ENCODE measurements at regions not wholly inside any gene's neighbourhood (a gene's known extent, or its start where the extent isn't known, plus 50 kb on each side); places are given as distances from the start of the nearest gene placed in this dataset.
"Not testable (repeated sequence)": the region's sequence is repeated elsewhere in the genome, so short reads cannot be mapped to it uniquely, and the experiment has no call there.

GRCh38 chr4:127268367-127268766, 364.4 kb upstream of the INTU start:
- Histone ChIP-seq H3K27ac (ENCODE audit: insufficient read depth, low read length) (no peak overlapping the region), H4K20me1 (ENCODE audit: control insufficient read depth, extremely low read depth, insufficient read depth, low read length) (no peaks in the 10 kb centered on the region), H3K4me1 (ENCODE audit: control insufficient read depth, extremely low read depth, insufficient read depth, low read length) (no peaks in the 10 kb centered on the region), H3K27me3 (ENCODE audit: control insufficient read depth, insufficient read depth, low read length) (no peaks in the 10 kb centered on the region), H3K79me2 (ENCODE audit: control insufficient read depth, insufficient read depth, low read length) (no peaks in the 10 kb centered on the region), H3K9me3 (ENCODE audit: control insufficient read depth, insufficient read depth, low read depth, low read length) (no peaks in the 10 kb centered on the region), H3K9ac (ENCODE audit: insufficient read depth, low read length) (no peak overlapping the region), H2AFZ (ENCODE audit: low read length) (no peak overlapping the region), H3K4me2 (ENCODE audit: extremely low read depth, insufficient read depth, low read length) (no peak overlapping the region), H3K36me3 (ENCODE audit: control insufficient read depth, insufficient read depth, low read length) (no peaks in the 10 kb centered on the region), H3K4me3 (replicated peaks in 1 of 4; ENCODE audit: control extremely low read depth in 1 of 4, insufficient read depth in 1 of 4, low read depth in 3 of 4, low read length in 4 of 4) (no peak overlapping the region)
- TF ChIP-seq, protein P1, sequence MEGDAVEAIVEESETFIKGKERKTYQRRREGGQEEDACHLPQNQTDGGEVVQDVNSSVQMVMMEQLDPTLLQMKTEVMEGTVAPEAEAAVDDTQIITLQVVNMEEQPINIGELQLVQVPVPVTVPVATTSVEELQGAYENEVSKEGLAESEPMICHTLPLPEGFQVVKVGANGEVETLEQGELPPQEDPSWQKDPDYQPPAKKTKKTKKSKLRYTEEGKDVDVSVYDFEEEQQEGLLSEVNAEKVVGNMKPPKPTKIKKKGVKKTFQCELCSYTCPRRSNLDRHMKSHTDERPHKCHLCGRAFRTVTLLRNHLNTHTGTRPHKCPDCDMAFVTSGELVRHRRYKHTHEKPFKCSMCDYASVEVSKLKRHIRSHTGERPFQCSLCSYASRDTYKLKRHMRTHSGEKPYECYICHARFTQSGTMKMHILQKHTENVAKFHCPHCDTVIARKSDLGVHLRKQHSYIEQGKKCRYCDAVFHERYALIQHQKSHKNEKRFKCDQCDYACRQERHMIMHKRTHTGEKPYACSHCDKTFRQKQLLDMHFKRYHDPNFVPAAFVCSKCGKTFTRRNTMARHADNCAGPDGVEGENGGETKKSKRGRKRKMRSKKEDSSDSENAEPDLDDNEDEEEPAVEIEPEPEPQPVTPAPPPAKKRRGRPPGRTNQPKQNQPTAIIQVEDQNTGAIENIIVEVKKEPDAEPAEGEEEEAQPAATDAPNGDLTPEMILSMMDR (conservative IDR thresholded peaks at IDR 0.05 in 1 of 2, IDR thresholded peaks at IDR 0.05 in 1 of 2; ENCODE audit: low read depth in 1 of 2, low read length in 2 of 2): no peak
- no peak for TF ChIP-seq EZH2 (IDR thresholded peaks at IDR 0.05; ENCODE audit: low read length, missing control alignments)
- no peak for DNase-seq (ENCODE audit: low read depth in 2 of 2)

- H3K79me2 ChIP-seq (ENCODE audit: control insufficient read depth, insufficient read depth, low read length); H3K4me2 ChIP-seq (ENCODE audit: extremely low read depth, insufficient read depth, low read length); H3K9me3 ChIP-seq (ENCODE audit: control insufficient read depth, insufficient read depth, low read depth, low read length); H4K20me1 ChIP-seq (ENCODE audit: control insufficient read depth, extremely low read depth, insufficient read depth, low read length); H3K4me3 ChIP-seq (replicated peaks in 1 of 4; ENCODE audit: control extremely low read depth in 1 of 4, insufficient read depth in 1 of 4, low read depth in 3 of 4, low read length in 4 of 4); H2AFZ ChIP-seq (ENCODE audit: low read length); DNase-seq (ENCODE audit: low read depth in 2 of 2); H3K27me3 ChIP-seq (ENCODE audit: control insufficient read depth, insufficient read depth, low read length); H3K36me3 ChIP-seq (ENCODE audit: control insufficient read depth, insufficient read depth, low read length); H3K4me1 ChIP-seq (ENCODE audit: control insufficient read depth, extremely low read depth, insufficient read depth, low read length); H3K9ac ChIP-seq (ENCODE audit: insufficient read depth, low read length); H3K27ac ChIP-seq (ENCODE audit: insufficient read depth, low read length): not testable (repeated sequence)
Measured at GRCh38 chr4:127277023-127277422, 355.7 kb upstream of the INTU start.

DNA sequence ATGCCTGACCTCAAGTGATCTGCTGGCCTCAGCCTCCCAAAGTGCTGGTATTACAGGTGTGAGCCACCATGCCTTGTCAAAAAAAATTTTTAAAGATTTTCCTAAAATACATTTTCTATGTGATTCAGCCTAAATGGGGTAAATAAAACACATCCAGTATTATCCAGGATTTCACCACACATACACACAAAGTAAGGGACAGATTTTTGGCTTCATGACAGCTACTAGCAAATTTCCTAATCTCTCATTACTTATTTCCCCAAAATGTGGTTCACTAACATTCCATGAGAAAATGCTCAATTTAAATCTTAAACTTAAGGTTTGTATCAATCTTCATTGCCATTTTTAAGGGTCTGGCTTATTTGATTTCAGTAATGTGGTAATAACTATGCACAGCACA, 348.5 kb upstream of the INTU start:
- no peak overlapping the region for H3K4me2 ChIP-seq (ENCODE audit: extremely low read depth, insufficient read depth, low read length)
- no peaks in the 10 kb centered on the region for H3K27me3 ChIP-seq (ENCODE audit: control insufficient read depth, insufficient read depth, low read length)
- no peak overlapping the region for H2AFZ ChIP-seq (ENCODE audit: low read length)
- H3K9ac ChIP-seq (ENCODE audit: insufficient read depth, low read length): no peak overlapping the region
- H3K36me3 ChIP-seq (ENCODE audit: control insufficient read depth, insufficient read depth, low read length): no peaks in the 10 kb centered on the region
- H3K9me3 ChIP-seq (ENCODE audit: control insufficient read depth, insufficient read depth, low read depth, low read length): no peaks in the 10 kb centered on the region
- no peaks in the 10 kb centered on the region for H4K20me1 ChIP-seq (ENCODE audit: control insufficient read depth, extremely low read depth, insufficient read depth, low read length)
- H3K27ac ChIP-seq (ENCODE audit: insufficient read depth, low read length): no peak overlapping the region
- no peak overlapping the region for H3K4me3 ChIP-seq (replicated peaks in 1 of 4; ENCODE audit: control extremely low read depth in 1 of 4, insufficient read depth in 1 of 4, low read depth in 3 of 4, low read length in 4 of 4)
- H3K79me2 ChIP-seq (ENCODE audit: control insufficient read depth, insufficient read depth, low read length): no peaks in the 10 kb centered on the region
- no peaks in the 10 kb centered on the region for H3K4me1 ChIP-seq (ENCODE audit: control insufficient read depth, extremely low read depth, insufficient read depth, low read length)
- DNase-seq (ENCODE audit: low read depth in 2 of 2): peak; percentile 2 to 71
- TF ChIP-seq, protein P1 (conservative IDR thresholded peaks at IDR 0.05 in 1 of 2, IDR thresholded peaks at IDR 0.05 in 1 of 2; ENCODE audit: low read depth in 1 of 2, low read length in 2 of 2): no peak
- TF ChIP-seq EZH2 (IDR thresholded peaks at IDR 0.05; ENCODE audit: low read length, missing control alignments): no peak

All from fibroblast of lung (primary cell).